GM20000 (cell line): ENCODE measurements at regions not wholly inside any gene's neighbourhood (a gene's known extent, or its start where the extent isn't known, plus 50 kb on each side); places are given as distances from the start of the nearest gene placed in this dataset.
"Not testable (repeated sequence)": the region's sequence is repeated elsewhere in the genome, so short reads cannot be mapped to it uniquely, and the experiment has no call there.

Experiments
- DNase-seq: peaks from one replicate; pipeline ENCODE4 v3.0.0; 2012; ENCODE audit warnings: low spot score
- CTCF ChIP-seq: IDR thresholded peaks from 2 replicates; pipeline ENCODE4 v1.5.1; 2012; ENCODE audit warnings: mild to moderate bottlenecking, control low read depth; ENCODE audit errors: extremely low read depth, missing control alignments

- no peak for TF ChIP-seq CTCF
- DNase-seq, result no peak
Measured at GRCh38 chr3:173342679-173343078, 54.9 kb upstream of the NLGN1 start.

DNA sequence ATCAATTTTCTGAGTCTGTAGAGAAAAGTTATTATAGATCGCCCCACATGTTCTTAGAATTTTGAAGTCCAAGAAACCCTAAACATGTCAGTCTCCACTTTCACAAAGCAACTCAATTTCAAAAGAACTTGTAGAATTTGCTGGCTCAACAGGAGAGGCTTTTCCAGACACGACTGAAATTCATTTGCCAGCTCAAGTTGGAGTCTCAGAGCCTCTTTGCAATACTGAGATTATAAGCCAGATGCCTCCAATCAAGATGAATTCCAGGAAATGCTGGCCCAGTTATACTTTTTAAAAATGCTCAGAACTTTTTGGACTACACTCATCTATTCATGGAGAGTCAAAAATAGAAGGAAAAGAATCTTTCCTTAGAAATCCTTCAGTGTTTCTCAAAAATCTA is 56.9 kb upstream of the NLGN1 start:
- no peak for DNase-seq

GRCh38 chr3:173336261-173336660 is 61.3 kb upstream of the NLGN1 start:
- TF ChIP-seq CTCF, result no peak
- DNase-seq, result no peak

More for the DNA sequence above, 56.9 kb upstream of the NLGN1 start:
- TF ChIP-seq CTCF, result no peak

- DNase-seq, result no peak
- no peak for TF ChIP-seq CTCF
Measured at GRCh38 chr3:173306110-173306509, 91.4 kb upstream of the NLGN1 start.

- TF ChIP-seq CTCF, result no peak
- no peak for DNase-seq
Measured at GRCh38 chr3:173304182-173304800, 93.3 kb upstream of the NLGN1 start.

- TF ChIP-seq CTCF, result no peak
- DNase-seq, result no peak
Measured at GRCh38 chr3:173301647-173302046, 95.9 kb upstream of the NLGN1 start.

DNA sequence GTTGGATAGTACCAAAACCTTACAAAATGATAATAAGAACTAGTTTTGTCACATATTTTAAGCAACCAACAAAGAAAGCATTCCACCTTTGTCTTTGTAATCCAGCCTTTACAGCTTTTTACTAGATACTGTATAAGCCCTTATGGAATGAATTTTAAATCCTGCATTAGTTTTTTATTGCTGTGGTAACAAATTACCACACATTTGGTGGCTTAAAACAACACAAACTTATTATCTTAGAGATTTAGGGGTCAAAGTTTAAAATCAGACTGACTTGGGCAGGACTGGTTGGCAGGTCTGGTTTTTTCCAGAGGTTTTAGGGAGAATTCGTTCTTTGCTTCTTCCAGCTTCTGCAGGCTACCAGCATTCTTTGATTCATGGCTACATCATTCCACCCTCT is 108.5 kb upstream of the NLGN1 start:
- no peak for TF ChIP-seq CTCF
- no peak for DNase-seq

GRCh38 chr3:173287361-173287760 is 110.2 kb upstream of the NLGN1 start:
- no peak for DNase-seq

GRCh38 chr3:173286507-173286906 is 111.0 kb upstream of the NLGN1 start:
- DNase-seq, result not testable (repeated sequence)

More at GRCh38 chr3:173287361-173287760, 110.2 kb upstream of the NLGN1 start:
- TF ChIP-seq CTCF, result no peak
